ENCODE measurements at regions not wholly inside any gene's neighbourhood (a gene's known extent, or its start where the extent isn't known, plus 50 kb on each side); places are given as distances from the start of the nearest gene placed in this dataset.

- Histone ChIP-seq H3K4me3 (ENCODE audit: low read depth in 2 of 2, low read length in 1 of 2) (no peak overlapping the region), H3K9me3 (no peaks in the 10 kb centered on the region), H4K20me1 (ENCODE audit: insufficient read depth) (no peaks in the 10 kb centered on the region), H3K4me1 (ENCODE audit: control insufficient read depth in 1 of 2, insufficient read depth in 2 of 2, low read depth in 1 of 2, low read length in 1 of 2) (no peaks in the 10 kb centered on the region), H3K27me3 (ENCODE audit: insufficient read depth) (no peaks in the 10 kb centered on the region), H3K4me2 (no peak overlapping the region), H3K79me2 (ENCODE audit: insufficient read depth) (no peaks in the 10 kb centered on the region), H3K27ac (ENCODE audit: low read depth in 2 of 2, low read length in 1 of 2) (no peak overlapping the region), H3F3A (replicated peaks; ENCODE audit: insufficient read depth) (peaks cover 4% of the 10 kb centered on the region), H3K9me2 (no peaks in the 10 kb centered on the region), H2AFZ (ENCODE audit: low read depth) (no peak overlapping the region), H3K9ac (no peak overlapping the region), H3K36me3 (replicated peaks in 1 of 2; ENCODE audit: control insufficient read depth in 1 of 2, insufficient read depth in 2 of 2, low read length in 1 of 2) (no peaks in the 10 kb centered on the region)
- 30% methylated on average over 1 of the region's 1 CpG for WGBS (ENCODE audit: low lambda C conversion rate)
- TF ChIP-seq IRF3 (IDR thresholded peaks at IDR 0.05; ENCODE audit: low read depth, low read length), result no peak
- TF ChIP-seq SMC3 (IDR thresholded peaks at IDR 0.05; ENCODE audit: low read depth, low read length), result no peak
- TF ChIP-seq POLR2AphosphoS5 (IDR thresholded peaks at IDR 0.05; ENCODE audit: low read depth, low read length), result no peak
- TF ChIP-seq EZH2phosphoT487 (IDR thresholded peaks at IDR 0.05; ENCODE audit: borderline replicate concordance, low read depth), result no peak
- TF ChIP-seq TAF1 (IDR thresholded peaks at IDR 0.05; ENCODE audit: borderline replicate concordance, low read depth, low read length), result no peak
- TF ChIP-seq CTCF (IDR thresholded peaks at IDR 0.05), result no peak
- TF ChIP-seq USF1 (IDR thresholded peaks at IDR 0.05; ENCODE audit: borderline replicate concordance, low read depth), result no peak
- TF ChIP-seq MXI1 (IDR thresholded peaks at IDR 0.05; ENCODE audit: low read depth, low read length), result no peak
- no peak for TF ChIP-seq EP300 (IDR thresholded peaks at IDR 0.05; ENCODE audit: borderline replicate concordance in 1 of 2, low read depth in 1 of 2, low read length in 1 of 2)
- no peak for TF ChIP-seq RCOR1 (IDR thresholded peaks at IDR 0.05; ENCODE audit: low read length)
- no peak for TF ChIP-seq FOXJ3 (CRISPR knock-in tag; IDR thresholded peaks at IDR 0.05)
- ChIA-PET POLR2A (no interaction called here), CTCF (interaction anchor here (1.5 kb wide), 1 partner anchor 19 kb away, joined by 3 read pairs; no protein-coding TSS in a partner anchor)
- no peak for DNase-seq
Observed at GRCh38 chr20:7500231-7500663, 440.0 kb downstream of the HAO1 start.

- Histone ChIP-seq H2AFZ (ENCODE audit: low read depth) (no peak overlapping the region), H3K9me3 (no peaks in the 10 kb centered on the region)
Observed at GRCh38 chr20:7503501-7503900, 436.8 kb downstream of the HAO1 start.

More at GRCh38 chr20:7503501-7503900, 436.8 kb downstream of the HAO1 start:
- ChIA-PET POLR2A (no interaction called here), CTCF (no interaction called here)
- Histone ChIP-seq H3K4me1 (ENCODE audit: control insufficient read depth in 1 of 2, insufficient read depth in 2 of 2, low read depth in 1 of 2, low read length in 1 of 2) (no peaks in the 10 kb centered on the region), H3K27me3 (ENCODE audit: insufficient read depth) (no peaks in the 10 kb centered on the region), H3K4me3 (ENCODE audit: low read depth in 2 of 2, low read length in 1 of 2) (no peak overlapping the region), H3K36me3 (replicated peaks in 1 of 2; ENCODE audit: control insufficient read depth in 1 of 2, insufficient read depth in 2 of 2, low read length in 1 of 2) (no peaks in the 10 kb centered on the region), H3F3A (replicated peaks; ENCODE audit: insufficient read depth) (no peaks in the 10 kb centered on the region), H4K20me1 (ENCODE audit: insufficient read depth) (no peaks in the 10 kb centered on the region), H3K9ac (no peak overlapping the region), H3K9me2 (no peaks in the 10 kb centered on the region), H3K4me2 (no peak overlapping the region), H3K27ac (ENCODE audit: low read depth in 2 of 2, low read length in 1 of 2) (no peak overlapping the region), H3K79me2 (ENCODE audit: insufficient read depth) (no peaks in the 10 kb centered on the region)
- TF ChIP-seq JUND (IDR thresholded peaks at IDR 0.05), result no peak
- no peak for TF ChIP-seq RFX5 (IDR thresholded peaks at IDR 0.05; ENCODE audit: low read length)
- no peak for TF ChIP-seq MAX (IDR thresholded peaks at IDR 0.05; ENCODE audit: low read depth)
- no peak for TF ChIP-seq ELF1 (IDR thresholded peaks at IDR 0.05)
- no peak for TF ChIP-seq RXRA (IDR thresholded peaks at IDR 0.05; ENCODE audit: borderline replicate concordance, low read depth)
- TF ChIP-seq MEF2A (IDR thresholded peaks at IDR 0.05; ENCODE audit: borderline replicate concordance, low read depth), result no peak
- TF ChIP-seq SIN3A (IDR thresholded peaks at IDR 0.05; ENCODE audit: borderline replicate concordance, low read depth, low read length), result no peak
- no peak for TF ChIP-seq YY1 (IDR thresholded peaks at IDR 0.05; ENCODE audit: low read depth)
- TF ChIP-seq USF2 (IDR thresholded peaks at IDR 0.05; ENCODE audit: borderline replicate concordance, low read depth, low read length), result no peak
- no peak for TF ChIP-seq RAD21 (IDR thresholded peaks at IDR 0.05; ENCODE audit: low read length)
- TF ChIP-seq TCF12 (IDR thresholded peaks at IDR 0.05), result no peak
- TF ChIP-seq CHD2 (IDR thresholded peaks at IDR 0.05; ENCODE audit: low read length, partially characterized antibody), result no peak
- TF ChIP-seq TAF1 (IDR thresholded peaks at IDR 0.05; ENCODE audit: borderline replicate concordance, low read depth, low read length), result no peak
- no peak for TF ChIP-seq SMC3 (IDR thresholded peaks at IDR 0.05; ENCODE audit: low read depth, low read length)
- DNase-seq, result no peak
- 18% methylated on average over 3 of the region's 3 CpGs for WGBS (ENCODE audit: low lambda C conversion rate)
